Stomach (tissue), 8 donors: ENCODE measurements at regions not wholly inside any gene's neighbourhood (a gene's known extent, or its start where the extent isn't known, plus 50 kb on each side); places are given as distances from the start of the nearest gene placed in this dataset.
A peak's percentile ranks its signal among the peaks of the same experiment; 100 is the strongest.

Source experiments
- DNase-seq, 2 donors: peaks; one replicate each; pipeline versions ENCODE4 v3.0.0 to v3.0.0-alpha.2; 2013 to 2019
- H3K27ac ChIP-seq, 5 donors: fragments of 200-600 bp in 4 of 5; sonication (generic) in 4 of 5; one replicate each; pipeline ENCODE4 v1.5.1; 2013 to 2019; ENCODE audit warnings: mild to moderate bottlenecking in 1 of 5, moderate library complexity in 1 of 5
- H3K27me3 ChIP-seq, 3 donors: fragments of 200-600 bp; sonication (generic); one replicate each; pipeline ENCODE4 v1.5.1; 2017 to 2019; ENCODE audit warnings: mixed run types in 1 of 3
- H3K36me3 ChIP-seq, 4 donors: fragments of 200-600 bp; sonication (generic); 1 replicate in 3 of 4; 2 replicates in 1 of 4; pipeline ENCODE4 v1.5.1; 2016 to 2019
- H3K4me1 ChIP-seq, 4 donors: fragments of 200-600 bp; sonication (generic); one replicate each; pipeline ENCODE4 v1.5.1; 2016 to 2019
- H3K4me3 ChIP-seq, 4 donors: fragments of 200-600 bp; sonication (generic) in 3 of 4; one replicate each; pipeline ENCODE4 v1.5.1; 2016 to 2019; ENCODE audit warnings: mild to moderate bottlenecking in 1 of 4
- H3K9me3 ChIP-seq, 4 donors: fragments of 200-600 bp; sonication (generic); one replicate each; pipeline ENCODE4 v1.5.1; 2016 to 2019
- EP300 ChIP-seq: sonication (generic); formaldehyde crosslinking; IDR thresholded peaks from one replicate; pipeline ENCODE4 v1.6.1; 2017; ENCODE audit warnings: antibody characterized with exemption
- POLR2A ChIP-seq, 4 donors: fragments of 450-650 bp; IDR thresholded peaks; one replicate each; pipeline ENCODE4 v1.6.1; 2016; ENCODE audit warnings: antibody characterized with exemption in 4 of 4, control low read depth in 2 of 4, mild to moderate bottlenecking in 1 of 4, moderate library complexity in 1 of 4
- POLR2AphosphoS5 ChIP-seq, 3 donors: sonication (generic); formaldehyde crosslinking; IDR thresholded peaks; one replicate each; pipeline ENCODE4 v1.6.1; 2016; ENCODE audit warnings: antibody characterized with exemption in 3 of 3
- WGBS, 5 donors: extraction: QIAGEN DNeasy Blood & Tissue Kit in 3 of 5; methylation state at CpG; one replicate each; pipeline versions ENCODE4 v1.1.5 to v1.1.7; 2013 to 2018; 5-methylcytosine and 5-hydroxymethylcytosine counted together
- intact Hi-C: fragments of 100-400 bp; cut with DNase I; formaldehyde crosslinking; loops from one replicate; pipeline ENCODE4 v1.15.1; 2023; ENCODE audit warnings: low total_unique reads
- TF ChIP-seq, protein P1 (sequence below), 7 experiments: fragments of 450-650 bp in 4 of 7; fragments of 200-600 bp in 3 of 7; sonication (generic) in 3 of 7; IDR thresholded peaks; one replicate each; pipeline ENCODE4 v1.5.1; 2016 to 2019; ENCODE audit warnings: antibody characterized with exemption in 7 of 7, control low read depth in 2 of 7, mild to moderate bottlenecking in 1 of 7
- donor health status: healthy with polysubstance abuse.
- donor health status: Bipolar disorder and iron deficiency.
- donor health status: healthy.

DNA sequence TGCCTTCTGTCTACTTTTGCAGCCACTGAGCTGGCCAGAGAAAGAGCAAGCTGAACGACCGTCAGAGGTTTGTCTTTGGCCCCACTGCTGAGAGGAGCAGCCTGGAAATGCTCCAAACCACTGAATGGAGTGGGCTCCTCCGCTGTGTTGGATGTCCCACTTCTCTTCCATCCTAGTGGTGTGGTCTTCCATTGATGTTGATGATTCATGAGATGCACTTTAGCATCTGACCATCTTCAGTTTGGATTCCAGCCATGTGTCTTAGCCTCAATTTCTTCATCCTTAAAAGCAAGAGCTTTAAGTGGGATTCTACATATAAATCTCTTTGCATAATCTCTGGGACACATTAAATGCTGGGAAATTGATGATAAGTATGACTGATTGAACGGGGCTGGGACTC is 276.9 kb downstream of the SIPA1L2 start:
- DNase-seq = peak in 1 of 2 donors; percentile 70
- intact Hi-C loops = no loop called here
- no peaks in the 10 kb centered on the region for H3K9me3 ChIP-seq
- WGBS, 5 donors = 56 to 70% (median 68%) methylated on average over 3 to 4 of the region's 4 CpGs
- no peak overlapping the region for H3K27ac ChIP-seq
- peaks cover 0 to 6% (median 0%) of the 10 kb centered on the region in 3 donors for H3K27me3 ChIP-seq
- peaks cover 0 to 3% (median 0%) of the 10 kb centered on the region in 4 donors for H3K4me1 ChIP-seq
- H3K4me3 ChIP-seq = no peak overlapping the region
- TF ChIP-seq POLR2A (IDR thresholded peaks at IDR 0.05) = no peak
- TF ChIP-seq EP300 = no peak
- TF ChIP-seq, protein P1, sequence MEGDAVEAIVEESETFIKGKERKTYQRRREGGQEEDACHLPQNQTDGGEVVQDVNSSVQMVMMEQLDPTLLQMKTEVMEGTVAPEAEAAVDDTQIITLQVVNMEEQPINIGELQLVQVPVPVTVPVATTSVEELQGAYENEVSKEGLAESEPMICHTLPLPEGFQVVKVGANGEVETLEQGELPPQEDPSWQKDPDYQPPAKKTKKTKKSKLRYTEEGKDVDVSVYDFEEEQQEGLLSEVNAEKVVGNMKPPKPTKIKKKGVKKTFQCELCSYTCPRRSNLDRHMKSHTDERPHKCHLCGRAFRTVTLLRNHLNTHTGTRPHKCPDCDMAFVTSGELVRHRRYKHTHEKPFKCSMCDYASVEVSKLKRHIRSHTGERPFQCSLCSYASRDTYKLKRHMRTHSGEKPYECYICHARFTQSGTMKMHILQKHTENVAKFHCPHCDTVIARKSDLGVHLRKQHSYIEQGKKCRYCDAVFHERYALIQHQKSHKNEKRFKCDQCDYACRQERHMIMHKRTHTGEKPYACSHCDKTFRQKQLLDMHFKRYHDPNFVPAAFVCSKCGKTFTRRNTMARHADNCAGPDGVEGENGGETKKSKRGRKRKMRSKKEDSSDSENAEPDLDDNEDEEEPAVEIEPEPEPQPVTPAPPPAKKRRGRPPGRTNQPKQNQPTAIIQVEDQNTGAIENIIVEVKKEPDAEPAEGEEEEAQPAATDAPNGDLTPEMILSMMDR (IDR thresholded peaks at IDR 0.05) = no peak
- TF ChIP-seq POLR2AphosphoS5 (IDR thresholded peaks at IDR 0.05) = peak in 1 of 3 donors; percentile 6
- no peaks in the 10 kb centered on the region for H3K36me3 ChIP-seq

DNA sequence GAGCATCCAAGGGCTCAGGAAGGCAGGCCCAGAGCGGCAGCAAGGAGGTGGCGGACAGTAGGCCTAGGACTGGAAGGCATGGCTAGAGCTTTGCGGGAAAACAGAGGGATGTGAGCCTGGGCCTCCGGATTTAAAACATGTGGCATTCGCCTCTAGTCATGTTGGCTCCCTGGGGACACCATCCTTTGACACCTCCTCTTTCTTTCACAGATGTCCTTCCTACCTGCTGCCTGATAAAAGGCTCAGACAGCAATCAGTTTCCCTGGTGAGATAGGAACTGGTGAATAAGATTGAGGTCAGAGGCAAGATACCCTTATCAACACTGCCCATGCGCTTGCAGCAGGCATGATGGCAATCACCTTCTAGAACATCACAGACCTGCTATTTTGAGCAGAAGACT is 277.6 kb downstream of the SIPA1L2 start:
- no peak for TF ChIP-seq EP300
- TF ChIP-seq, protein P1 (IDR thresholded peaks at IDR 0.05) = no peak
- no peak for TF ChIP-seq POLR2A (IDR thresholded peaks at IDR 0.05)
- no peak for TF ChIP-seq POLR2AphosphoS5 (IDR thresholded peaks at IDR 0.05)
- Histone ChIP-seq H3K27ac (no peak overlapping the region), H3K27me3 (peaks cover 0 to 6% (median 0%) of the 10 kb centered on the region in 3 donors), H3K36me3 (no peaks in the 10 kb centered on the region), H3K4me1 (peaks cover 0 to 3% (median 0%) of the 10 kb centered on the region in 4 donors), H3K4me3 (no peak overlapping the region), H3K9me3 (no peaks in the 10 kb centered on the region)
- 74 to 92% (median 88%) methylated on average over 6 of the region's 6 CpGs for WGBS, 5 donors
- intact Hi-C loops = no loop called here
- DNase-seq = no peak

- H3K27ac ChIP-seq = no peak overlapping the region
- intact Hi-C loops = no loop called here
- WGBS, 5 donors = 85 to 93% (median 90%) methylated on average over 2 of the region's 2 CpGs
- no peak for DNase-seq
- H3K27me3 ChIP-seq = peaks cover 0 to 6% (median 0%) of the 10 kb centered on the region in 3 donors
- H3K4me1 ChIP-seq = peaks cover 0 to 3% (median 0%) of the 10 kb centered on the region in 4 donors
- no peaks in the 10 kb centered on the region for H3K36me3 ChIP-seq
- no peaks in the 10 kb centered on the region for H3K9me3 ChIP-seq
- H3K4me3 ChIP-seq = no peak overlapping the region
- TF ChIP-seq POLR2A (IDR thresholded peaks at IDR 0.05) (no peak), POLR2AphosphoS5 (IDR thresholded peaks at IDR 0.05) (no peak), EP300 (no peak)
- TF ChIP-seq, protein P1 (IDR thresholded peaks at IDR 0.05) = no peak
Measured at GRCh38 chr1:232351335-232351734, 278.6 kb downstream of the SIPA1L2 start.

GRCh38 chr1:232346844-232347243 is 283.1 kb downstream of the SIPA1L2 start:
- WGBS, 5 donors = 91 to 100% (median 97%) methylated on average over 1 of the region's 1 CpG
- Histone ChIP-seq H3K4me3 (no peak overlapping the region), H3K27me3 (no peaks in the 10 kb centered on the region), H3K36me3 (no peaks in the 10 kb centered on the region), H3K27ac (no peak overlapping the region), H3K9me3 (peaks cover 0 to 14% (median 10%) of the 10 kb centered on the region in 4 donors), H3K4me1 (no peaks in the 10 kb centered on the region)
- TF ChIP-seq, protein P1 (IDR thresholded peaks at IDR 0.05) = no peak
- TF ChIP-seq EP300 = no peak
- no peak for TF ChIP-seq POLR2A (IDR thresholded peaks at IDR 0.05)
- intact Hi-C loops = no loop called here
- DNase-seq = no peak
